Neural progenitor cell (in vitro differentiated cells): ENCODE measurements at regions not wholly inside any gene's neighbourhood (a gene's known extent, or its start where the extent isn't known, plus 50 kb on each side); places are given as distances from the start of the nearest gene placed in this dataset.

Experiments used
- DNase-seq: peaks from one replicate; pipeline ENCODE4 v3.0.0-alpha.2; 2016; ENCODE audit warnings: low spot score
- H2AFZ ChIP-seq: fragments of 200-600 bp; sonication (generic); replicated peaks from 2 replicates; pipeline ENCODE4 v1.6.1; 2016; ENCODE audit warnings: antibody characterized with exemption
- H3F3A ChIP-seq: fragments of 200-600 bp; sonication (generic); 2 replicates; pipeline ENCODE4 v1.6.1; 2016; ENCODE audit warnings: antibody characterized with exemption, low read depth
- H3K27ac ChIP-seq: fragments of 200-600 bp; sonication (generic); 2 replicates; pipeline ENCODE4 v1.5.1; 2016; ENCODE audit warnings: mild to moderate bottlenecking
- H3K27me3 ChIP-seq: fragments of 200-600 bp; sonication (generic); 2 replicates; pipeline ENCODE4 v1.6.1; 2016; ENCODE audit warnings: mild to moderate bottlenecking, moderate library complexity
- H3K36me3 ChIP-seq: fragments of 200-600 bp; sonication (generic); 2 replicates; pipeline ENCODE4 v1.5.1; 2016
- H3K4me1 ChIP-seq: fragments of 200-600 bp; sonication (generic); 2 replicates; pipeline ENCODE4 v1.6.1; 2016; ENCODE audit warnings: mixed run types
- H3K4me2 ChIP-seq: fragments of 200-600 bp; sonication (generic); 2 replicates; pipeline ENCODE4 v1.6.1; 2016
- H3K4me3 ChIP-seq: fragments of 200-600 bp; sonication (generic); 2 replicates; pipeline ENCODE4 v1.5.1; 2016
- H3K79me2 ChIP-seq: fragments of 200-600 bp; sonication (generic); 2 replicates; pipeline ENCODE4 v1.6.1; 2016; ENCODE audit warnings: low read depth
- H3K9ac ChIP-seq: fragments of 200-600 bp; sonication (generic); 2 replicates; pipeline ENCODE4 v1.6.1; 2016
- H3K9me3 ChIP-seq: fragments of 200-600 bp; sonication (generic); 2 replicates; pipeline ENCODE4 v1.5.1; 2016; ENCODE audit warnings: low read depth
- H4K20me1 ChIP-seq: fragments of 200-600 bp; sonication (generic); 2 replicates; pipeline ENCODE4 v1.6.1; 2016; ENCODE audit warnings: low read depth
- H3K27ac Mint-ChIP-seq: 3 replicates; pipeline ENCODE4 v1.8.0; 2021; ENCODE audit warnings: mixed read lengths
- H3K27me3 Mint-ChIP-seq: 2 replicates; pipeline ENCODE4 v1.8.0; 2022; ENCODE audit warnings: low read depth, mild to moderate bottlenecking, inconsistent platforms, moderate library complexity, mixed read lengths; ENCODE audit not compliant: insufficient read depth
- H3K36me3 Mint-ChIP-seq: 3 replicates; pipeline ENCODE4 v1.8.0; 2021; ENCODE audit warnings: mixed read lengths
- H3K4me1 Mint-ChIP-seq: 3 replicates; pipeline ENCODE4 v1.8.0; 2021; ENCODE audit warnings: mixed read lengths
- H3K4me3 Mint-ChIP-seq: 3 replicates; pipeline ENCODE4 v1.8.0; 2021; ENCODE audit warnings: mild to moderate bottlenecking, moderate library complexity, mixed read lengths
- H3K9me3 Mint-ChIP-seq: 3 replicates; pipeline ENCODE4 v1.8.0; 2020; ENCODE audit warnings: mixed read lengths
- EZH2 ChIP-seq: fragments of 200-600 bp; sonication (generic); IDR thresholded peaks from 2 replicates; pipeline ENCODE4 v1.6.1; 2017; ENCODE audit warnings: antibody characterized with exemption, mild to moderate bottlenecking, moderate library complexity
- EZH2phosphoT487 ChIP-seq: fragments of 200-600 bp; sonication (generic); IDR thresholded peaks from 2 replicates; pipeline ENCODE4 v1.6.1; 2017; ENCODE audit warnings: antibody characterized with exemption
- TF ChIP-seq, protein P1 (sequence below): fragments of 200-600 bp; sonication (generic); IDR thresholded peaks from 2 replicates; pipeline ENCODE4 v1.5.1; 2017; ENCODE audit warnings: antibody characterized with exemption, mild to moderate bottlenecking

DNA sequence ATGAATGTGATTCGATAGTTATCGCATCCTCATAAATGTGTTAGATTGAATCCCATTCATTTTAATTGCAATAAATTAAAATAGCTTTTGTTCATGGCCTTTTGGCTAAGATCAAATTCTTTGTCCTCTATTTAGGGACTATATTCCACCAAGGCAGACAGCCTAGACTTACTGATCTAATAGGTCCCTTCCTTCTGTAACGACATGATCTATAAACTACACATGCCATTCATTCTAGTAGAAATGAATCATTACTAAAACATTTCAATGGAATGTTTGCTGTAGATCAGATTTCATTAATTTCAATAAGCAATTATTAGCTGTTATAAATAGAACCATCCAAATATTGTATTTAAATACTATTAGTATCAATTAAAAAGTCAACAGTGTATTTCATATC, 526.6 kb upstream of the KLHL1 start:
- Histone ChIP-seq H3K4me3 (no peak overlapping the region), H4K20me1 (no peaks in the 10 kb centered on the region), H3K36me3 (no peaks in the 10 kb centered on the region), H3K79me2 (no peaks in the 10 kb centered on the region), H3F3A (no peaks in the 10 kb centered on the region), H3K27ac (no peak overlapping the region), H3K4me2 (no peak overlapping the region), H3K9ac (no peak overlapping the region), H3K4me1 (peaks cover 5% of the 10 kb centered on the region), H3K27me3 (no peaks in the 10 kb centered on the region), H3K9me3 (no peaks in the 10 kb centered on the region), H2AFZ (no peak overlapping the region)
- Mint-ChIP-seq H3K27ac (no peak overlapping the region), H3K36me3 (no peaks in the 10 kb centered on the region), H3K4me1 (no peaks in the 10 kb centered on the region), H3K4me3 (no peak overlapping the region), H3K27me3 (no peaks in the 10 kb centered on the region), H3K9me3 (no peaks in the 10 kb centered on the region)
- DNase-seq, result no peak
- TF ChIP-seq EZH2phosphoT487 (no peak), EZH2 (no peak)
- TF ChIP-seq, protein P1, sequence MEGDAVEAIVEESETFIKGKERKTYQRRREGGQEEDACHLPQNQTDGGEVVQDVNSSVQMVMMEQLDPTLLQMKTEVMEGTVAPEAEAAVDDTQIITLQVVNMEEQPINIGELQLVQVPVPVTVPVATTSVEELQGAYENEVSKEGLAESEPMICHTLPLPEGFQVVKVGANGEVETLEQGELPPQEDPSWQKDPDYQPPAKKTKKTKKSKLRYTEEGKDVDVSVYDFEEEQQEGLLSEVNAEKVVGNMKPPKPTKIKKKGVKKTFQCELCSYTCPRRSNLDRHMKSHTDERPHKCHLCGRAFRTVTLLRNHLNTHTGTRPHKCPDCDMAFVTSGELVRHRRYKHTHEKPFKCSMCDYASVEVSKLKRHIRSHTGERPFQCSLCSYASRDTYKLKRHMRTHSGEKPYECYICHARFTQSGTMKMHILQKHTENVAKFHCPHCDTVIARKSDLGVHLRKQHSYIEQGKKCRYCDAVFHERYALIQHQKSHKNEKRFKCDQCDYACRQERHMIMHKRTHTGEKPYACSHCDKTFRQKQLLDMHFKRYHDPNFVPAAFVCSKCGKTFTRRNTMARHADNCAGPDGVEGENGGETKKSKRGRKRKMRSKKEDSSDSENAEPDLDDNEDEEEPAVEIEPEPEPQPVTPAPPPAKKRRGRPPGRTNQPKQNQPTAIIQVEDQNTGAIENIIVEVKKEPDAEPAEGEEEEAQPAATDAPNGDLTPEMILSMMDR, result no peak

DNA sequence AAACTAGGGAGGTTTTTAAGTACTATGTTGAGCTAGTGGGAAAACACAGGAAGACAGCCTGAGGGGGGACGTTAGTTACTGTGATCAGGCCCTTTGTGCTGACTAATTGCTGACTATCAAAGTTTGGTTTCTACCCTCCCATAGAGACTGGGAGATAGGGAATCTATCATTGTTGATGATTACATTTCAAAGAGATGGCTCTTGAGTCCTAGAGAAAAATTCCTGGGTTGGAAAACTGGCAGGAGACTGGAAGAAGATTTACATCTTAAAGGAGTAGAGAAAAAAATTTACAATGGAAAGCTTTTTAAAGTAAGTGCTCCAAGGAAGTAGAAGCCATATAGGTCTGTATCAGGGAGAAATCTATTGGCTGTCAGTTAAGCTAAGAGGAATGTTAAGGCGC, 522.0 kb upstream of the KLHL1 start:
- H3K27ac Mint-ChIP-seq, result no peak overlapping the region
- DNase-seq, result no peak

DNA sequence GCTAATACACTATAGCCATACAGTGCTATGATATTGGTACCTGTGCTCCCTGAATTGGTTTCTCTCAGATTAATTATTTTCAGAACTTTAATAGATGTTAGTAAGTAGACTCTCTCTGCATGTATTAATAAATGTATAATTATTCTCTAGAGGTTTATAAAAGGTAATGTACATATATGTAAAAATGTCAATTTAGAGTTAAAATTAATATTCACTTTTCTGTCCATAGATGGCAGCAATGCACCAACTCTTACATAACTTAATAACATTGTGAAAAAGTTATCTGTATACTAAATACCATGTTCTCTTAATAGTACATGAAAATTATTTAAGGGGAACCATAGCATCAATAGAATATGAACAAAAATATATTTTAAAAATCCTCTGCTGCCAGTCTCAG, 515.0 kb upstream of the KLHL1 start:
- H2AFZ ChIP-seq, result no peak overlapping the region
- Mint-ChIP-seq H3K36me3 (no peaks in the 10 kb centered on the region), H3K4me1 (peaks cover 3% of the 10 kb centered on the region), H3K9me3 (no peaks in the 10 kb centered on the region), H3K27me3 (no peaks in the 10 kb centered on the region), H3K27ac (no peak overlapping the region), H3K4me3 (no peak overlapping the region)
- H4K20me1 ChIP-seq, result no peaks in the 10 kb centered on the region
- H3K9ac ChIP-seq, result no peak overlapping the region
- H3F3A ChIP-seq, result no peaks in the 10 kb centered on the region
- H3K9me3 ChIP-seq, result no peaks in the 10 kb centered on the region
- H3K4me3 ChIP-seq, result no peak overlapping the region
- TF ChIP-seq, protein P1, result peak; percentile 63
- TF ChIP-seq EZH2phosphoT487, result no peak
- H3K4me2 ChIP-seq, result no peak overlapping the region
- H3K27me3 ChIP-seq, result no peaks in the 10 kb centered on the region
- H3K79me2 ChIP-seq, result no peaks in the 10 kb centered on the region
- H3K36me3 ChIP-seq, result no peaks in the 10 kb centered on the region
- DNase-seq, result peak; percentile 2
- H3K27ac ChIP-seq, result no peak overlapping the region
- no peaks in the 10 kb centered on the region for H3K4me1 ChIP-seq

More for the DNA sequence above, 522.0 kb upstream of the KLHL1 start:
- H3K4me1 ChIP-seq, result peaks cover 5% of the 10 kb centered on the region
- H4K20me1 ChIP-seq, result no peaks in the 10 kb centered on the region
- H3K27me3 ChIP-seq, result no peaks in the 10 kb centered on the region
- no peaks in the 10 kb centered on the region for H3K79me2 ChIP-seq
- Mint-ChIP-seq H3K4me1 (no peaks in the 10 kb centered on the region), H3K36me3 (no peaks in the 10 kb centered on the region), H3K9me3 (no peaks in the 10 kb centered on the region), H3K4me3 (no peak overlapping the region), H3K27me3 (no peaks in the 10 kb centered on the region)
- TF ChIP-seq EZH2phosphoT487 (no peak), EZH2 (no peak)
- TF ChIP-seq, protein P1, result no peak
- no peaks in the 10 kb centered on the region for H3F3A ChIP-seq
- H3K9ac ChIP-seq, result no peak overlapping the region
- H3K4me2 ChIP-seq, result no peak overlapping the region
- no peak overlapping the region for H3K4me3 ChIP-seq
- H3K9me3 ChIP-seq, result no peaks in the 10 kb centered on the region
- peak overlapping the region; percentile 50 for H2AFZ ChIP-seq
- no peaks in the 10 kb centered on the region for H3K36me3 ChIP-seq
- no peak overlapping the region for H3K27ac ChIP-seq

DNA sequence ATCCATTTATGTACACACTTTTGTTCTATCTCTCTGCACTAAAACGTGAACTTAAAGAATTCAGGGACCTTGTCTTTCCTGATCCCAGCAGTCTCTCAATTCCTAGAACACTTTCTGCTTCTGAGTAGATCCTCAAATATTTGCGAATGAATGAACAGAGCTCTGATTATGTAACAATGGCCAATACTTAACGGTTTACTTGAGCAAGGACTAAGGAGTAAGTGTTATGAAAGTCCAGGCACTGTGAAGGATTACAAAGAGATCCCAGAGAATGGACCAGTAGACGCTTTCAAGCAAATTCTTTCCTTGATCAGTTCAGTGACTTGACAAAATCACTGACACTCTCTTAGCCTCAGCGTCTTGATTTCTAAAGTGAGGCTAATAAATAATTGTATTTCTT, 514.5 kb upstream of the KLHL1 start:
- no peaks in the 10 kb centered on the region for H3K79me2 ChIP-seq
- Mint-ChIP-seq H3K9me3 (no peaks in the 10 kb centered on the region), H3K27ac (peak overlapping the region; percentile 0), H3K4me3 (no peak overlapping the region), H3K27me3 (no peaks in the 10 kb centered on the region), H3K36me3 (no peaks in the 10 kb centered on the region), H3K4me1 (peaks cover 3% of the 10 kb centered on the region)
- TF ChIP-seq, protein P1, result no peak
- TF ChIP-seq EZH2 (no peak), EZH2phosphoT487 (no peak)
- no peaks in the 10 kb centered on the region for H3K36me3 ChIP-seq
- H3F3A ChIP-seq, result no peaks in the 10 kb centered on the region
- H3K27me3 ChIP-seq, result no peaks in the 10 kb centered on the region
- no peak overlapping the region for H3K27ac ChIP-seq
- H3K9ac ChIP-seq, result no peak overlapping the region
- H2AFZ ChIP-seq, result no peak overlapping the region
- H3K4me3 ChIP-seq, result no peak overlapping the region
- no peaks in the 10 kb centered on the region for H4K20me1 ChIP-seq
- no peak overlapping the region for H3K4me2 ChIP-seq
- no peaks in the 10 kb centered on the region for H3K4me1 ChIP-seq
- DNase-seq, result peak; percentile 37
- no peaks in the 10 kb centered on the region for H3K9me3 ChIP-seq
